ENCODE measurements at regions not wholly inside any gene's neighbourhood (a gene's known extent, or its start where the extent isn't known, plus 50 kb on each side); places are given as distances from the start of the nearest gene placed in this dataset.

DNA sequence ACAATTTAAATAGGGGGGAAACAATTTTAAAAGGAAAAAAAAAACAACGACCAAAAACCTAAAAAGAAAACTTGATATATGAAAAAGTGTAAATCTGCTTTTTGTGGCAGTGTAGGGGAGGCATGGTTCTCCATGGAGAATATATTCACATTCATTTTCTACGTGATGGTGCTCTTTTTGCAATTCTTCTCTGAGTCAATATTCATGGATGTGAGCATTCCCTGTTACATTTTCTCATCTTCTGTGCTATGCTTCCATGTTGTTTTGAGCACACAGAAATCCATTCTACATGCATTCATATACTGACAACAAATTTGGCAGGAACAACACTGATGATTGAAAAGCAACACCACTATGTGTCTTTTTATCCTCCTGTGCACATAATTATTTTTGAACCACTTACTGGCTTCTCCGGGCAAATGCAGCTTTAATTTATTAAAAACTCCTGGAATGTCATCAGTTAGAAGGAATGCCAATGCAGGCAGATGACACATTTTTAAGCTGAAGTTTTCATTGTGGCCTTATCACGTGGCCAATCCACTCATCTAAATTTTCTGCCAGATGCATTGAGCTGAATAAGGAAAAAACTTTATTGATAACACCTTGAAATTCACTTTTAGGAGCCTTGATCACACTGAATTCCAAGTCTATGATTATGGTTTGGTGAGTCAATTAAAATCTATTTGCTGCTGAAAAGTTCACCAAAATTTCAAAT, 590.6 kb downstream of the NUF2 start:
- TF ChIP-seq CTCF (IDR thresholded peaks at IDR 0.05) (no peak), POLR2A (IDR thresholded peaks at IDR 0.05) (no peak)
